ENCODE measurements at regions not wholly inside any gene's neighbourhood (a gene's known extent, or its start where the extent isn't known, plus 50 kb on each side); places are given as distances from the start of the nearest gene placed in this dataset.

DNA sequence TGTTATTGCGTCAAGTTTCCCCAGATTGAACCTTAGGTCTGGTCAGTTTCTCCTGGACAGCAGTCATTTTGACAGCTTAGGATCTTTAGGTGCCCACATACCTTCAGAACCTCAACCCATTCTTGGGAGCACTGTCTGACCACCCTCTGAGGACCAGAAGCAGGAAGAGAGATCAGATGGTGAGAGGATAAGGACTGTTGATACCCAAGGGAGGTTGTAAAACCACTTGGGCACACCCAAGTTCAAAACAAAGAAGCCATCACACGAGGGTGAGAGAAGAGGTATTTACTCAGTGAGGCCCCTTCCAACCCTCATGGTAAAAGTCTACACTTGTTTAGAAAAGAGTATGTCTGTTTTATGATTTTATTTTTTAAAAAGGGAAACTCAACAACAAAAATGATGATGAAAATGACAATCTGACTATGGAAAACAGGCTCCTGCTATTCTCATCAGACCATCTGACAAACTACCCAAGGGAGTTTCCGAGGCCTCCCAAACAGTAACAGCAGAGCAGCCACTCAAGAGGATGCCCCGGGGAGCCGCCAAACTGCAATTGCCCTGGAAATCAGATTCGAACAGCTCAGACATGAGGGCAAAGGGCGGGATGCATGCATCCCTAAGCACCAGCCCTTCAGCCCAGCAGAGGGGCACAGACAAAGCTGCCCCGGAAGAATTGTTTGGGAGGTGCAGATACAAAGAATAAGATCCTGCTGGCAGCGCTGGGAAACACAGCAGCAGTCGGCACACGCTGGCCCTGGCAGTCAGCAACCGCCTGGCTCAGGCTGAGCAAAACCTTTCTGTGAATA, 162.6 kb upstream of the PLEKHG7 start:
- Histone ChIP-seq H3K27me3 (no peaks in the 10 kb centered on the region), H3K36me3 (no peaks in the 10 kb centered on the region), H3K27ac (no peak overlapping the region), H3K9me3 (no peaks in the 10 kb centered on the region), H3K4me1 (peaks cover 38% of the 10 kb centered on the region), H3K4me3 (no peak overlapping the region)
- no peak for DNase-seq (ENCODE audit: extremely low spot score in 2 of 2)
- TF ChIP-seq POLR2AphosphoS5 (IDR thresholded peaks at IDR 0.05; ENCODE audit: insufficient read depth in 1 of 2, low read depth in 1 of 2) (no peak), CTCF (IDR thresholded peaks at IDR 0.05) (no peak), POLR2A (IDR thresholded peaks at IDR 0.05) (no peak)
- intact Hi-C loops (cut with DNase I): no loop called here

GRCh38 chr12:92539110-92539749, 163.6 kb upstream of the PLEKHG7 start:
- no peak for DNase-seq (ENCODE audit: extremely low spot score in 2 of 2)
- H3K27me3 ChIP-seq: no peaks in the 10 kb centered on the region
- peak in 1 of 2 donors; percentile 71 for TF ChIP-seq POLR2AphosphoS5 (IDR thresholded peaks at IDR 0.05; ENCODE audit: insufficient read depth in 1 of 2, low read depth in 1 of 2)
- no peak for TF ChIP-seq POLR2A (IDR thresholded peaks at IDR 0.05)

GRCh38 chr12:92537290-92537960, 165.4 kb upstream of the PLEKHG7 start:
- H3K36me3 ChIP-seq: no peaks in the 10 kb centered on the region
- no peaks in the 10 kb centered on the region for H3K9me3 ChIP-seq
- intact Hi-C loops (cut with DNase I): no loop called here
- H3K27ac ChIP-seq: no peak overlapping the region
- no peaks in the 10 kb centered on the region for H3K27me3 ChIP-seq
- peaks cover 19% of the 10 kb centered on the region for H3K4me1 ChIP-seq
- DNase-seq (ENCODE audit: extremely low spot score in 2 of 2): no peak
- no peak overlapping the region for H3K4me3 ChIP-seq
- TF ChIP-seq CTCF (IDR thresholded peaks at IDR 0.05) (no peak), POLR2AphosphoS5 (IDR thresholded peaks at IDR 0.05; ENCODE audit: insufficient read depth in 1 of 2, low read depth in 1 of 2) (no peak), POLR2A (IDR thresholded peaks at IDR 0.05) (no peak)

More at GRCh38 chr12:92539110-92539749, 163.6 kb upstream of the PLEKHG7 start:
- no peaks in the 10 kb centered on the region for H3K9me3 ChIP-seq
- H3K4me3 ChIP-seq: no peak overlapping the region
- H3K36me3 ChIP-seq: no peaks in the 10 kb centered on the region
- intact Hi-C loops (cut with DNase I): no loop called here
- H3K4me1 ChIP-seq: peaks cover 37% of the 10 kb centered on the region
- no peak overlapping the region for H3K27ac ChIP-seq

DNA sequence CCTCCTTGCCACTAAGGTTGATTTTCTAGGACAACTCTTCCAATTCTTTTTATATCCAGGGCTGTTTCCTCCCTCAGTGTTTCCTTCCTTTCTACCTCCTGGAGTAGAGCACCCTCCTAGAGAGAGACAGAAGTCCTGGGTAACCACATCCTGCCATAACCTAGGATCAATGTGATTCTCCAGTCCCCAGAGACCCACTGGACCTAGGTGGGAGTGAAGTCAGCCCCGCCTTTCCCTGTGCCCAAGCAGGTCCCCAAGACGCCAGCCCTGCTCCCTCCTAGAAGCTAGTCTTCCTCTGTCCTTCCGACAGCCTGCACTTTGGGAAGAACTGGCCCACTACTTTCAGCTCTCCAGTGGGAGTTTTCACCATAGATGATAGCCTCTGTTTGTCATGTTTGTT, 166.8 kb upstream of the PLEKHG7 start:
- Histone ChIP-seq H3K36me3 (no peaks in the 10 kb centered on the region), H3K4me1 (peaks cover 19% of the 10 kb centered on the region), H3K9me3 (no peaks in the 10 kb centered on the region), H3K4me3 (no peak overlapping the region), H3K27me3 (no peaks in the 10 kb centered on the region), H3K27ac (no peak overlapping the region)
- TF ChIP-seq POLR2AphosphoS5 (IDR thresholded peaks at IDR 0.05; ENCODE audit: insufficient read depth in 1 of 2, low read depth in 1 of 2) (no peak), CTCF (IDR thresholded peaks at IDR 0.05) (no peak)
- DNase-seq (ENCODE audit: extremely low spot score in 2 of 2): no peak
- intact Hi-C loops (cut with DNase I): no loop called here

- H3K4me3 ChIP-seq: no peak overlapping the region
- no peaks in the 10 kb centered on the region for H3K27me3 ChIP-seq
- no peak overlapping the region for H3K27ac ChIP-seq
- no peaks in the 10 kb centered on the region for H3K9me3 ChIP-seq
- H3K36me3 ChIP-seq: no peaks in the 10 kb centered on the region
- DNase-seq (ENCODE audit: extremely low spot score in 2 of 2): no peak
- intact Hi-C loops (cut with DNase I): no loop called here
- H3K4me1 ChIP-seq: no peaks in the 10 kb centered on the region
- TF ChIP-seq CTCF (IDR thresholded peaks at IDR 0.05): no peak
- TF ChIP-seq POLR2A (IDR thresholded peaks at IDR 0.05): no peak
- TF ChIP-seq POLR2AphosphoS5 (IDR thresholded peaks at IDR 0.05; ENCODE audit: insufficient read depth in 1 of 2, low read depth in 1 of 2): no peak
Measured at GRCh38 chr12:92533280-92533890, 169.4 kb upstream of the PLEKHG7 start.
